ENCODE measurements at regions not wholly inside any gene's neighbourhood (a gene's known extent, or its start where the extent isn't known, plus 50 kb on each side); places are given as distances from the start of the nearest gene placed in this dataset.
"Not testable (repeated sequence)": the region's sequence is repeated elsewhere in the genome, so short reads cannot be mapped to it uniquely, and the experiment has no call there.

DNA sequence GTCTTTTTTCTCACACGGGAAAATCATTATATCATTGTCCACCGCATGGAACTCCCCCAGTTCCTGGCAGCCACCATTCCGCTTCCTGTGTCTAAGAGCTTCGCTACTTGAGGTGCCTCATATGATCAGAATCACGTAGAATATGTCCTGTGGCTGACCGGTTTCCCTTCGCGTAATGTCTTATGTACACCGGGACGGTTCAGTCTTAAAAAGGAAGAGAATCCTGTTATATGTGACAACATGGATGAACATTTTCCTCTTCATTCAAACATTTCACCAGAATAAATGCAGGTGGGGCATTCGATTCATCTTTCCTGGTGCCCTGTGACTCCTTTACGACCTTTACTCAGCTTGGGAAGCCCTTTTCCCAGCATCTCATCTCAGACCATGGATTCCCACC lies 131.7 kb upstream of the TWIST2 start:
- intact Hi-C loops (cut with micrococcal nuclease): no loop called here

DNA sequence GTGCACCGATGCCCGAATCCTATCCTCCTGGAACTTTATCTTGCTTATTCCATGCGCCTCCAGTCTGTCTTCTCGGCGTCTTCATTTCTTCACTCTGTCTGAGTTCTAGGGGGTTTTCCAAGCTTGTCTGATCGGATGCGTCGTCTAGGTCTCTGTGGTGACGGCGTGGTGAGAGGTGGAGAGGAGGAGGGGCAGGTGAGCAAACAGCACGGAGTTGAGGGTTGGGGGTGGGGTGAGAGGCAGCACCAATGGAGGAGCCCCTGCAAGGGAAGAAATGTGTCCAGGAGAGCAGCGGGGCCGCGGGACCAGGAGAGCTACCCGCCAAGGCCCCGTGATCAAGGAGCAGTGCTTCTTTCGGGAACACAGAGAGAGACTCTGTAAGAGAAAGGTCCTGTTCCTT lies 131.3 kb upstream of the TWIST2 start:
- intact Hi-C loops (cut with micrococcal nuclease): no loop called here

DNA sequence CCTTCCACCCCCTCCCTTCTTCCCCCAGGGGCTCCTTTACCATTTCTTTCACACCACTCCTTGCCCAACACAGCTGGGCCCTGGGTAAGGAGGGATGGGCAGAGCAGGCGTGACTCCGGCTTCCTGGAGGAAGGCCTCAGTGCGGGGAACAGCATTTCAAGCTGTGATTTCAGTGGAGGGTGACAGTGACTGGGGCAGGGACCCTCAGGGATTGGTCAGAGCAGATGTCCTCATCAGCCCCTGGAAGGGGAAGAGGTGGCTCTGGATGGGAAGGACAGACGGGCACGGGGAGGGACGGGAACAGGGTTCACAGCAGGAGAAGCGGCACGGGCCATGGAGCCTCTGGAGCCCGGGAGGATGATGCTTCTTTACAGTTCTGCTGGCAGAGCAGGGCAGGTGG lies 130.8 kb upstream of the TWIST2 start:
- intact Hi-C loops (cut with micrococcal nuclease): no loop called here

DNA sequence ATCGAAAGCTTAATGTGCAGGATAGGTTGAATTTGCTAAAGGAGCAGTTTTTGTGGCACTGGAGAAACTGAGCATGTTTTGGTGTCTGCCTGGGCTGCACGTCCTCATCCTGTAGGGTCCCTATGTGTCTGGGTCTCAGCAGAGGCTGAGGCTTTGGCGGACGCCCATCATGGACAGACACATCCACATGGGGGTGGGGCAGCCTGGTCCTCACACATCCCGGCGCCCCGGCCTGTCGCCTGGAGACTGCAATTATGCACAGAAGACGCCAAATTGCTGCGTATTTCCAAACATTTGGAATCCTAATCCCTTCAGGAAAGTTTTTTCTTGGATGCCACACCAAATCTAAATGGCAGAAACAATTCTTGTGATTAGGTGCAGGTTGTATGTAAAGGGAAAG lies 128.2 kb upstream of the TWIST2 start:
- intact Hi-C loops (cut with micrococcal nuclease): no loop called here

DNA sequence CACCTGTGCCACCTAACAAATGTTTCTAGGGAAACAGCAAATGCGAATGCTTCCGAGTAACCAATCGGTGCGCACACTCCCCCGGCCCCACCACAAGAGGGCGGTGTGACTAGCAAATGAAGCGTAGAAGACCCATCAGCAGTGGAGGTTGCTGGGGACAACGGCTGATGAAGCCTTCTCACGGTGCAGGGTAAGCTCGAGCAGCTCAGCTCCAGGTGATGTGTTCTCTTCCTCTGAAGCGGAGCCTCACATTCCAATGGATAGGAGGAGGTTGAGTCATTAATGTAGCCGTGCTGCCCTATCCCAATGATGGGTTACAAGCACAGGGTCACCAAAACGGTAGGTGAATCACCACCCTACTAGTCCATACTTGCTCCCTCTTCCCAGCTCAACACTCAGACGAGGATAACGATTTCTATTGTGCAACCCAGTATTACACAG lies 127.6 kb upstream of the TWIST2 start:
- intact Hi-C loops (cut with micrococcal nuclease): no loop called here

DNA sequence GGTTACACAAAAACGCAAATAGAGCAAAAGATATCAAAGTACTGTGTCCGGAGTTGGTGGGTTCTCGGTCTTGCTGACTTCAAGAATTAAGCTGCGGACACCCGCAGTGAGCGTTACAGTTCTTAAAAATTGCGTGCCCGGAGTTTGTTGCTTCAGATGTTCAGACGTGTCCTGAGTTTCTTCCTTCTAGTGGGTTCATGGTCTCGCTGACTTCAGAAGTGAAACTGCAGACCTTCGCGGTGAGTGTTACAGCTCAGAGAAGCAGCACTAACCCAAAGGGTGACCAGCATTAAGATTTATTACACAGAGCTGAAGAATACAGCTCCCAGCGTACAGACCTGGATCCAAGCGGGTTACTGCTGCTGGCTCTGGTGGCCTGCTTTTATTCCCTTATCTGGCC lies 125.7 kb upstream of the TWIST2 start:
- intact Hi-C loops (cut with micrococcal nuclease): no loop called here

DNA sequence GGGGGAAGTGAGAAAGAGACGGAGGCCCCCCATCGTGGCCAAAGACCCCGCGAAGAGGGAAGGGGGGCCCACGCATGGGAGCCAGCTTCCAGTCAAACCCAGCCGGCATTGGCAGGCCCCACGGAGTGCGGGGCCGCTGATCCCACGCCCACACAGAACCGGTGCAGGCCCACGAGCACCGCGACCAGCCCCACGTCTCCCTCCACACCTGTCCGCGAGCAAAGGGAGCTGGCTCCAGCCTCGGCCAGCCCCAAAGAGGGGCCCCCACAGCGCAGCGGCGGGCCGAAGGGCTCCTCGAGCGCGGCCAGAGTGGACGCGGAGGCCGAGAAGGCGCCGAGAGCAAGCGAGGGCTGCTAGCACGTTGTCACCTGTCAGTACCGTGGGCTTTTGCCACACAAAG lies 125.0 kb upstream of the TWIST2 start:
- intact Hi-C loops (cut with micrococcal nuclease): no loop called here

DNA sequence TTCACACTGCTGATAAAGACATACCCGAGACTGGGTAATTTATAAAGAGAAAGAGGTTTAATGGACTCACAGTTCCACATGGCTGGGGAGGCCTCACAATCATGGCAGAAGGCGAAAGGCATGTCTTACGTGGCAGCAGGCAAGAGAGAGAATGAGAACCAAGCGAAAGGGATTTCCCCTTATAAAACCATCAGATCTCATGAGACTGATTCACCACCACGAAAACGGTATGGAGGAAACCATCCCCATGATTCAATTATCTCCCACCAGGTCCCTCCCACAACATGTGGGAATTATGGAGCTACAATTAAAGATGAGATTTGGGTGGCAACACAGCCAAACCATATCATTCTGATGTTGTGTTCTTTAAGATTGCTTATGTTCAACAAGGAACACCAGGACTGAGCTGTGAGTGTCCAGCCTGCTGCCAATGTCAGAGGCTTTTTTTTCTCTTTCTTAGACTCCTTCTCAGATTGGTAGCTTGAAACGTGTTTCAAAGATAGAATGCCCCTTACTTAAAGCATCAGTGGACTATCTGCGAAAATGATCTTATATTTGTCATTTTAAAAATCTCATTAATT lies 124.1 kb upstream of the TWIST2 start:
- intact Hi-C loops (cut with micrococcal nuclease): not testable (repeated sequence)

DNA sequence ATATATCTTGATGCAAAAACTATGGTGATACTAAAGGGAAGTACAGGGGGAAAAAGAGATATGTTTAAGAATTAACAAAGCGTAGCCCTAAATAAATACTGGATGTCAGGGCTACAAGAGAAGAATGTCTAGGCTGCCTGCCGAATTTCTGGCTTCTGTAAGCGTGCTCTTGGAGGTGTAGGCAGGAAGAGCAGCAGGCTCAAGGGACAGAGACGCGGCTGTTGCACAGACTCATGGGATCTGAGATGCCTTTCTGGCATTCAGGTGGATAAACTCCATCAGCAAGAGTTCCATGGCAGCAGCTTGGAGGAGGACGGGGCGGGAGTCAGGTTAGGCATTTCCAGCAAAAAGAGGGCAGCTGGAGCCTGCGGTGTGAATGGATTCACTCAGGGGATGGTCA lies 123.2 kb upstream of the TWIST2 start:
- intact Hi-C loops (cut with micrococcal nuclease): no loop called here

DNA sequence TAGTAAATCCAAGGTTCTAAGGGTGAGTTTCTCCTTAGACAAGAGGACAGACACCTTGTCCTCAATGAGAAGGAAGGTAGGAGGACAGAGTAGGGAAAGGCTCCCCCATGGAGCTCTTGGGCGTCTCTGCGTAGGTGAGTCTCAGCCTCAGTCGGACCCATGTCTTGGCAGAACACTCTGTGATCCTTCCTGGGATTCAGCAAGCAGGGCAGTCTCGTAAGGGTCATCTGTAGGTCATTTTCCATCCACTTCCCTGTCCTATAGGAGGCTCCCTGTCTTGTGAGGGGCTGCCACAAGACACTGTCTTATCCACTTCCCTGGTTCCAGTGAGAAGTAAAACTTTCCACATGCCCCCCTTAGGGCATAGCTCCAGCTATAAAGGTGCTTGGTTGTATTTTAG lies 122.6 kb upstream of the TWIST2 start:
- intact Hi-C loops (cut with micrococcal nuclease): no loop called here

DNA sequence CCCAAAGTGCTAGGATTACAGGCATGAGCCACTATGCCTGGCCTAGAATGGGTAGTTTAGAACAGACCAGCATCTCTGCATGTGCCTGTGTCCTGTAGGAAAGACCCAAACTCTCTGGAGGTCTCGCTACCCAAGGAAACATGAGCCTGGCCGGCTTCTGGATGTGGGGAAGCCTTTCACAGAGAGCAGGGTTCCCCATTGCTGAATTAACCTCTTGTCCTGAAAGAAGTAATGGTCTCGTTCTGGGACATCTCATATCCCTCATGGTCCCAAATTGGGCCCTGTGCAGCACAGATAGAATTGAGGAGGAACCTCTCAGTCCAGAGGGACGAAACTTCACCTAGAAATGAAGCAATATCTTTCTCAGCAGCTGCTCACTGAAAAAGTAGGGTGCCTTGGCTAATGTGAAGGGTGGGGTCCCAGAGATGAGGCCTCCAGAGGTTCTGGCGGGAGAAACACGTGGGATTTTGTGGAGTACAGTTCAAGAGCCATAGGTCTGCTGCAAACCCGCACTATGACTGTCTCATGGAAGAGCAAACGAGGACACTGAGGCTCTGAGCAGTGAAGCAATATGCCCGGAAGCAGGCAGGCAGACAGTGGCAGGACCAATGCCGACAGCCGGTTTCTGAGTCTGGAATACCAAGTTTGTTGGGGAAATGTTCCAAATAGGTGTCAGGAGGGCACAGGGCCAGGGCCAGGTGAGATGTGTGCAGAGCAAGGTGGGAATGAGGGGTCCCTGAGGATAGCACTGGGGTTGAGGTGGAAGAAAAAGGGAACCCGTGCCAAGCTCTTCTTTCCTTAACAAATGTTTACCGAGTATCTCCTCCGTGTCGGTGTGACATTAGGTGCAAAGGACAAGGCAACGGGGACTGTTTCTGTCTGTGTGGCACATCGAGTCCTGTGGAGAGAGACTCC lies 121.0 kb upstream of the TWIST2 start:
- intact Hi-C loops (cut with micrococcal nuclease): no loop called here

DNA sequence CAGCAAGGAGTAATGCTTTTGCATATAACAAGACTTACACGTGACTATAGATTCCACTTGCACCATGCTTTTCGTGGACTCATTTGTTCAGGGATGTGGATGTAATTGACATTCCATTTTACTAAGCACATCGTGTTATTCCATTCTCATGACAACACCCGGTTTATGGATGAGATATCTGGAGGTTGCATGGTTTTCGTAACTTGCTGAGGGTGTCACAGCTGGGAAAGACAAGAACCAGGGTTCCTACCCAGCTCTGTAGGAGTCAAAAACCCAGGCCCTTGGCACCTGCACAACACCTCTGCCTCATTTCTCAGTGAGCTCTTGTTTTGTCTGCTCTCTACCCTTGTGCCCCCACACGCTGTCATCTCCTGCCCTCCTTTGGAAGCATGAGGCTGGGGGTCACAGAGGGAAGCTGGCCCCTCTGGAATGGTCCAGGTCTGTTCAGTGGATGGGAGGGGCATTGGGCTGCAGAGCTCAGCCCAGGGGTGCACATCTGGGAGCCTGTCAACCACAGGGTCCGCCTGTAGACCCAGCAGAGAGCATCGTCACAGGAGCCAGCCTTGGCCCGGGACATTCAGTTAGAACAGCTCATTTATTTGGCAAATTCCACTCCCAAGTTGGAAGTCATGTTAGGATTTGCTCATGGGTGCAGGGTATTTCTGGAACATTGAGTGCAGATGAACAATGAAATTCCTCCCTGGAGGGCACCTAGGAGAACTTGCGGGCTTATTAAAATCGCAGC lies 120.1 kb upstream of the TWIST2 start:
- intact Hi-C loops (cut with micrococcal nuclease): no loop called here

DNA sequence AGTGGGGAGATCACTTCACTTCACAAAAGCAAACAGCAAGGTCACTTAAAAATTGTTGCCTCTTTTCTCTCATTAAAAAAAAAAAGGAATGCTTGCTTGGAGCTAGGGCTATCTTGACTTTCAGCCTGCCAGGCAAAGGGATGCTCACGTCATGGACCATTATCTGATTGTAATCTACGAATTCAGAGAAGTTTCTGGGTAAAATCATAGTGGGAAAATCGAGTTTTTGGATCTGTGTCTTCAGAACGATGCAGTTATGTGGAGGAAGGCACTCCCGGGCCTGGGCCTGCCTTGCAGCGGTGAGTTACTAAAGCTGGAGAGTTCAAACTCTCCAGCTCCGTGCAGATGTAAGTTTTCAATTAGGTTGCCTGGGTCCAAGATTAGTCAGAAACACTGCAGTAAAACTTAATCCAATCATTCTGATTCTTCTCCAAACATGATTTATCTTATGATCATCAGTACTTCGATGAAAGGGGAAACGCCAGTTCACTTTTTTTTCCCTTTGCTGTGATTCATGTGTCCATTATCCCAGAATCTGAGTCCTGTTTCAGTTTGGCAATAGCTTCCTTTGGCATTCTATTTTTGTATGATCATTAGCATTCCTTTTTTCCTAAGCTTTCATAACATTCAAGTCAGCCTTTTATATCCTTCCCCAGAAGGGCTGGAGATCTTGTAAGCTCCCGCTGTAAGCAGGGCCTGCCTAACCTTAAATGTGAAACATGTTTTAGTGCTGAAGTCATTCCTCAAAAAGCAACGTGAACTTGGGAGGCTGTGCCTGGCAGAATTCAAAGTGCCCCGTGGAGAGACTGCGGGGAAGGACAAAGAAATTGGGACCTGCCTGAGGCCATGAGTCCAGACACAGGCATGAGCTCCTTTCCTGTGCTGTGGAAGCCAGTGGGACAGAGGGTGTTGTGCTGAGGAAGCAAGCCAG lies 119.3 kb upstream of the TWIST2 start:
- intact Hi-C loops (cut with micrococcal nuclease): no loop called here

DNA sequence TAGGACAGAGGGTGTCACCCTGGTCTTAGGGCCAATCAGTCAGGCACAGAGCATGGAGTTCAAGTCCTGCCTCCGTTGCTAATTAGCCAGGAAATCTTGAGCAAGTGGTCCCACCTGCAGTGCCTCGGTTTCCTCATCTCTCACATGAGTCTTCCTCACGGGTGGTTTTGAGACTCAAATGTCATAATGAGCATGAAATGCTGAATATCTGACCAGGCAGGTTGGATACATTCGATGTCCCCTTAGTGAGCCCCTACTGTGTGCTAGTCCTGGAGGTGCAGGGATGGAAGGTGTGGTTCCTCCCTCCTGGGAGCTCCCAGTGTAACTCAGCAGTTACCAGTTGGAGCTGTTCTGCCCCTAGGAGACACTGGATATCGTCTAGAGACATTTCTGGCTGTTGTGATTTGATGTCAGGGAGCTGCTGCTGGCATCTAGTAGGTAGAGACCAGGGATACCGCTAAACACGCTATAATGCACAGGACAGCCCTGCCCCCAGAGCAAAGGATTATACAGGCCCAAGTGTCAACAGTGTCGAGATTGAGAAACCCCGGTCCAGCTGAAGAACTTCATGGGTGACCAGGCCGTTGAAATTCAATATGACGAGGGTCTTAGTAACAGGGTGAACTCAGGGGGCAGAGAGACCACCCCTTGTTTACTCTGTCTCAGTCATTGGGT lies 118.5 kb upstream of the TWIST2 start:
- intact Hi-C loops (cut with micrococcal nuclease): no loop called here

DNA sequence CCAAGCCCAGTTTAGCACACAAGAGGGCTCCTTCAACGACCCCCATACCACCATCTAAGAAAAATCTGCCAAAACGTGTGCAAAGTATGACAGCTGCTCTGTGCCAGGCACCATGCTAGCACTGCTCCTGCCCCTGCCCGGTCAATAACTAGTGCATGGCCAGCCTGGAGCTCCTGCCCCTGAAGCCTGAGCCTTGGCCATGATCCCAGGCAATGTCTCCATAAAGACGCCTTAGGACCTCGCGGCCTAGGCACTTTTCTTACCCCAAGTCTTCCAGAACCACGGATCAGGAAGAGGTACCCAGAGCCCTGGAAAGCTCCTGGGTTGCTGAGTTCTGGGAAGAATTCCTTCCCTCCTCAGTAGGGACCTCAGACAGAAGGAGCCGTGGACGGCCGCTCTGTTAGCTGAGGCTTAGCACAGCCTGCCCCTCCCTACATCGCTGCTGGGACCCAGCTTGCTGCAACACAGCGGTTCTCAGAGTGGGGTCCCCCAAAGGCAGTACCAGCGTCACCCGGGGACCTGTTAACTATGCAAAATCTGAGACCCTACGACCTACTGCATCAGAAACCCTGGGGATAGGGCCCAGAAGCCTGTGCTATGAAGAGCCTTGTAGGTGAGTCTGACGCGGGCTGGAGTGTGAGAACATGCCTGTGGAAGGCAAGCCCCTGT lies 117.8 kb upstream of the TWIST2 start:
- intact Hi-C loops (cut with micrococcal nuclease): no loop called here

DNA sequence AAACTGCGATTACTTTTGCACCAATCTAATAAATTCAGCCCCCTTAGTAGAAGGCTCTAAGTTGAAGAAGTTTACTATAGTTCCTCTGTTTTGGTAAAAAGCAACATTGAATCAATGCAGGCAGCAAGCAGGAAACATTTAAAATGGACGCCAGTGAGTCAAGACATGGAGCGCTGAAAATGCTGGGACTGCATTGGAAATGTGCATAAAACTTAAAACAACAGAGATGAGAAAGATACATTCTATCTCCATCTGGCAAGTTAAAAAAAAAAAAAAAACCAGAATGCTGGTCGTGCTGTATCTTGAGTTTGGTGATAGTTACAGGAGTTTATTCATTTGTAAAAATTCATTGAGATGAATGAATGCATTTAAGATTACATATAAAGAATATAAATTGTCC lies 117.0 kb upstream of the TWIST2 start:
- intact Hi-C loops (cut with micrococcal nuclease): no loop called here

DNA sequence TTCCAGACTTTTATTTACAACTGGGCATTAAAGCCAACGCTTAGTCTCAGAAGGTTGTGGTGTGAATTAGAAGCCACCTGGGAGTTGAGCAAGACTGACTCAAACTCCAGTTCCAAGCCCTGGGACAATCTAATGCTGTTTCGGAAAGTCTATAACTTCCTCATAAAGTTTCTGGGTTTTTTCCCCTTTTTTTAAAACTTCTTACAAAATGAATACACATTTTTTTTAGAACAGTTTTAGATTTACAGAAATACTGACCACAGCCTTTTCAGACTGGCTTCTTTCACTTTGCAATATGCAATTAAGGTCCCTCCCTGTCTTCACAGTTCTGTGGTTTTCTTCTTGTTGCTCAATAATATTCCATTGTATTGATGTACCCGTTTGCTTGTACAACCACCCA lies 115.9 kb upstream of the TWIST2 start:
- intact Hi-C loops (cut with micrococcal nuclease): no loop called here

DNA sequence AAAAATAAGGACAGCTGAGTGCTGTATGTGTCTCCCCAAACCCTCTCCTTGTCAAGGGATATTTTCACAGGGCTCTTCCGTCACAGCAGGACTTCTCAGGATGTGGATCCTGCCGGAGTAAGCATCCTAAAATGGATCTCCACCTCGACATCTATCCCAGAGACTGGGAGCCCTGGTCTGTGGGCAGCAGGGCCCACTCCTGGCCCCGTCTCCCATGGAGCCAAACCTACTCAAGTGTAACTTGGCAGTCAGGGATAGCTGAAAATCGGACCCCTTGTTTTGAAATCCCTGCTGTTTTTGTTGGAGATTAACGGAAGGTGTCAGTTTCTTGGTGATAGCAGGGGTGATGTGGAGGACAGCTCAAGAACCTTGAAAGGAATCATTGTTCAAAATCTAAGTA lies 109.0 kb upstream of the TWIST2 start:
- intact Hi-C loops (cut with micrococcal nuclease): no loop called here

DNA sequence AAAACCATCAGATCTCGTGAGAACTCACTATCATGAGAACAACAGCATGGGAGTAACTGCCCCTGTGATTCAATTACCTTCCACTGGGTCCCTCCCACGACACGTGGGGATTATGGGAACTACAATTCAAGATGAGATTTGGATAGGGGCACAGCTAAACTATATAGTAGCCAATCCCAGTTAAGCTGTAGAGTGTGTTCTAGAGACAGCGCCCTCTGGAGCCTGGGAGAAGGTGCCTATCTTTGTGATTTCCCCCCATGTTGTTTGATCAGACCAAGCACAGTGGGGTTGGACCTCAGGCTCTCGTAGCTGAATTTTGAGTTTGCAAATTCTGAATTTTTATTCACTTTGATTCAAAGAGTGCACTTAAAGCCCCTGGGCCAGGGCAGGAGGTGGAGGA lies 108.2 kb upstream of the TWIST2 start:
- intact Hi-C loops (cut with micrococcal nuclease): no loop called here

DNA sequence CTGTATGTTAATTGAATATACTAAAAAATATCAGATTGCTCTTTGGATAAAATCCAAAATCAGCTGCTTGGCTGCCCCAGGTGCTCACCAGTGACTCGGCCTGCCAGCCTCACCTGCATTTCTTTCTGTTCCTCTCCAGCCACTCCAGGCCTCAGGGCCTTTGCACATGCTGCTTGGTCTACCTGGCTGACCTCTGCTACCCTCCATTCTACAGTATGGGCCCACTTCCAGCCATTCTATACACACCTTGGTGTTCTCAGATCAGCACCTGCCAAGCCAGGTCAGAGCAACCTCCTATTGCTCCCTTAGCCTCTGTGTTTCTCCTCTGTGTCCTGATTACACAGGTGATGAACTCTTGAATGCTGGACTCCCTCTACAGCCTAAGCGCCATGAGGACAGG lies 106.6 kb upstream of the TWIST2 start:
- intact Hi-C loops (cut with micrococcal nuclease): no loop called here

Measured in T-helper 1 cell treated with Interleukin-12 subunit alpha and Interleukin-12 subunit beta and Interleukin-4 antibody, amounts not matched to agents 30 ng/mL and 1 ng/mL, for 36 hours (primary cell).